ENCODE measurements at regions not wholly inside any gene's neighbourhood (a gene's known extent, or its start where the extent isn't known, plus 50 kb on each side); places are given as distances from the start of the nearest gene placed in this dataset.
"Not testable (repeated sequence)": the region's sequence is repeated elsewhere in the genome, so short reads cannot be mapped to it uniquely, and the experiment has no call there.

- no peak for DNase-seq (ENCODE audit: low spot score)
These were observed 85.4 kb upstream of the OGFRL1 start for GRCh38 chr6:71203206-71203605.

- no peak for DNase-seq (ENCODE audit: low spot score)
These were observed 83.9 kb upstream of the OGFRL1 start for GRCh38 chr6:71204741-71205140.

GRCh38 chr6:71205336-71205956, 83.2 kb upstream of the OGFRL1 start:
- DNase-seq (ENCODE audit: low spot score) = no peak

DNA sequence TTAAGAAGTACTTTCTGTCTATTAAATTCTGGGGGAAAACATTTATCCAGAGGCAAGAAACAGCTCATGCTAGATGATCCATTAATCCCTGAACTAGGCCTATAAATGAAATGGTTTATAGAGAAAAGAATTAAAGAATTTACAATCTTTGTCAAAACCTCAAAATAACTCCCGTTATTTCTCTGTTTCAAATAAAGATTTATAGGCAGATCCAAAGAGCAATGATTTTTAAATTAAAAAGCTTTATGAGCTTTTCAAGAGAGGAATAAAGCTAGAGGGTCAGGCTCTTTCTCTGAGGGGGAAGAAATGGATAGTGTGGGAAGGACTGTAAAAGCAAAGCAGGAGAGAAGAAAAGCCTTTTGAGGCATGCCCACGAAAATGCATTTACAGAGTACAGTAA, 82.5 kb upstream of the OGFRL1 start:
- no peak for DNase-seq (ENCODE audit: low spot score)

GRCh38 chr6:71209206-71209605, 79.4 kb upstream of the OGFRL1 start:
- DNase-seq (ENCODE audit: low spot score) = no peak

DNA sequence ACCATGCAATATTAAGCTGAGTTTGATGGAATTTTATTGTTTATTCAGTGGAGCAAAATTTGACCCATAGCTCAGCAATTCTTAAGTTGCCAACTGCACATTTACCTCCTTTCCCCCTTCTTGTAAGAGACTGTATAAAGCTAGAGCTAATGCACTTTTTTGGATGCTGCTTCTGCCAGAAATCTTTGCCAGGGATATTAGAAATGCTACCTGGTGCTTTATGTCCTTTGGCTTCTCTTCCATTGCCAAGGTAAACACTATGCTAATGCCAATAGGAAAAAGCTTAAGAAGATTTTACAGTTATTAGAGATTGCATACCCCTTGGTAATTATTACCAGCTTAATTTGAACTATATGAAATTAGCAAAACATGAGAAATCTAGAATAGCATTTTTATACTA, 79.0 kb upstream of the OGFRL1 start:
- no peak for DNase-seq (ENCODE audit: low spot score)

DNA sequence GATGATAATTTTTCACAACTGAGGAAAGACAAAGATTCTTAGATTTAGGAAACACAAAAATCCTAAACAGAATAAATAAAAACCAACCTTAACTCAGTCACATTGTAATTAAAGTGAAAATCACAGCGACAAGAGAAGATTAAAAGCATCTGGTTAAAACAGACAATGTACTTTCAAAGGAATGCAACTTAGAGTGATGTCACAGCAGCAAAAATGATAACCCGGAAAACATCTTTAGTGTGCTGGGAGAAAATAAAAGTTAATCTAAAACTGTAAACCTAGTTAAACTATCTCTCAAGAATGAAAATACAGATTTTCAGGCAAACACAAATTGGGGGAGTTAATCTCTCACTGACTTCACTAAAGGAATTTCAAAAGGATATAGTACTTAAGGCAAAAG, 76.8 kb upstream of the OGFRL1 start:
- DNase-seq (ENCODE audit: low spot score) = no peak

DNA sequence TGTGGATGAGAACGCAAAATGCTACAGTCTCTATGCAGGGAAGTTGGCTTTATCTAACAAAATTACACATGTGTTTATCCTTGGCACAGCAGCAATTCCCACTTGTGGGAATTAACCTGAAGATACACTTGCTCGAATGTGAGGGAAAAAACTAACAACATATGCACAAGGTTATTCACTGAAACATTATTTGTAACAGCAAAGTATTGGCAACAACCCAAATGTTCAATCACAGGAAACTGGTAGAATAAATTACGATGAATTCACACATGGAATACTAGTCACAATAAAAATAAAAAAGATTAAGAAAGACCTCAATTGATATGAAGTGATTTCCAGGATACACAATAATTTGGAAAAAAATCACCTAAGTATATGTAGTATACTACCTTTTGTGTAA, 68.1 kb upstream of the OGFRL1 start:
- DNase-seq (ENCODE audit: low spot score) = no peak

GRCh38 chr6:71222671-71223070, 65.9 kb upstream of the OGFRL1 start:
- DNase-seq (ENCODE audit: low spot score) = no peak

GRCh38 chr6:71224011-71224410, 64.6 kb upstream of the OGFRL1 start:
- DNase-seq (ENCODE audit: low spot score) = no peak

DNA sequence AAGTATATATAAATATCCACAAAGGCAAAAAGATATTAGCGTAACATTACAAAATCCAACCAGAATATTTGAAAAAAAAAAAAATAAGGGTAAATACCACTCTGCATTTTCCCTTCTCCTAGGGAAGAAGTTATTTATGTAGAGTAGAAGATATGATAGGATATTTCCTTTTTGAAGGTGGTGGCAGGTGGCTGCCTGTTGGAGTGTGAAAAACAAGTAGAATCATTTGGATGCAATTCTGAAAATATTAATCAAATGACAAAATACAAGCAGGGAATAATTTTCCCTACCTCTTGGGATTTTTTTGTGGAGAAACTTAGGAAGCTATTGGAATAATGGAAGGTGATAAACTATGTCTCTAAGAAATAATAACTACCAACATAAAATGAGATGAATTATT, 62.5 kb upstream of the OGFRL1 start:
- DNase-seq (ENCODE audit: low spot score) = no peak

- peak; percentile 9 for DNase-seq (ENCODE audit: low spot score)
These were observed 60.1 kb upstream of the OGFRL1 start for GRCh38 chr6:71228461-71229041.

DNA sequence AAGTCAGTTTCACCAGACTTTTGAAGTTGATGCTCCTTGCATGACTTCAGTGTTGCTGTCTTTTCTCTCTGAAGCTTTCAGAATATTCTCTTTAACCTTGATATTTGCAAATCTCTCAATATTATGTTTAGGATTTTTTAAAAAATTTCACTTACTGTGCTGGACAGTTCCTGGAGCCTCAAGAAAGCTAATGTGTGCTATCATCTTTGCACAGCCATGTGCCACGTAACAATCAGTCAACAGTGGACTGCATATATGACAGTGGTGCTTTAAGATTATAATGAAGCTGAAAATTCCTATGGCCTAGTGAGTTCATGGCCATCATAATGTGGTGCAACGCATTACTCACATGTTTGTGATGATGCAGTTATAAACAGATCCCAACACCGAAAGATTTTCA, 59.1 kb upstream of the OGFRL1 start:
- DNase-seq (ENCODE audit: low spot score) = no peak

GRCh38 chr6:71232890-71233289, 55.7 kb upstream of the OGFRL1 start:
- not testable (repeated sequence) for DNase-seq (ENCODE audit: low spot score)

DNA sequence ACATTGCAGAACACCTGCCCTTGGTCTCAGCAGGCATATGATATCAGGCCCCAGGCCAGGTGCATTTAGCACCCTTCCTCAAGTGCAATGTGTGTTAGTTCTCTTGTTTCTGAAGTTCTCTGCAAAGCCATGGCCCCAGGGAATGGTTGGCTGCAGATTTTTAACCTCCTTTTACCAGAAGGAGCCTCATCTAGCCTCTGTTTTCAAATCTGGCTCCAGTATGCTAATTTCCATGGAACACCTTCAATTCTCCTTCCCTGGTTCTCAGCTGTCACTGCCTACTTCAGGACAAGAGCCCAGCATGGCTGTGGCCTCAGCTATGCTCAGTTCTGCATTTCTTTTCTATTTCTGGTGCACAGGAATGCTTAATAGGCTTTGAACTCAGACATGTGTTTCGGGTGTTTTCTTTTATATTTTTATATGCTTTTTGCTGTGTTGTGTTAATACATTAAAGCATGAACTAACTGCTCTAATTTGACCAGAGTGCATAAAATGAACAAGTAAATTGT, 51.6 kb upstream of the OGFRL1 start:
- no peak for DNase-seq (ENCODE audit: low spot score)

DNA sequence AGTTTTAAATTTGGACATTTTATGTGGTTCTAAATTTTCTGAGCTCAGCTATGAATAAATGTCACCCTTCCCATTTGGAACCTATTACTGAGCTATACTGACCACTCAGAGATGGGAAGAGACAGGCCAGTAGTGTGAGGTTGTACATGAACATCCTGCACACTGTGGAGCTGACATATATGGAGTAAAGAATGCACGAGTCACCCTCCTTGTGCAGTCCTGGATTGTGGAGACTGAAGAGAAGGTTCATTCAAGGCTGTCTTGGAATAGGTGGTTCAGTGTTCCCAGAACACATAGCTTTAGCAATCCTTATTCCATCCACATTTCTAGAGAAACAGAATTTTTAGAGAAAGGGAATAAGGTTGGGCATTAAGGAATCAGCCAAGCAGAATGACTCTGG, 50.3 kb upstream of the OGFRL1 start:
- no peak for DNase-seq (ENCODE audit: low spot score)
